ENCODE measurements at regions not wholly inside any gene's neighbourhood (a gene's known extent, or its start where the extent isn't known, plus 50 kb on each side); places are given as distances from the start of the nearest gene placed in this dataset.

- no peak for TF ChIP-seq HNF4G (IDR thresholded peaks at IDR 0.05; ENCODE audit: borderline replicate concordance, low read depth, low read length)
- no peak for TF ChIP-seq HNF4G (CRISPR knock-in tag; IDR thresholded peaks at IDR 0.05; ENCODE audit: borderline replicate concordance, low read depth)
- TF ChIP-seq, protein P1, sequence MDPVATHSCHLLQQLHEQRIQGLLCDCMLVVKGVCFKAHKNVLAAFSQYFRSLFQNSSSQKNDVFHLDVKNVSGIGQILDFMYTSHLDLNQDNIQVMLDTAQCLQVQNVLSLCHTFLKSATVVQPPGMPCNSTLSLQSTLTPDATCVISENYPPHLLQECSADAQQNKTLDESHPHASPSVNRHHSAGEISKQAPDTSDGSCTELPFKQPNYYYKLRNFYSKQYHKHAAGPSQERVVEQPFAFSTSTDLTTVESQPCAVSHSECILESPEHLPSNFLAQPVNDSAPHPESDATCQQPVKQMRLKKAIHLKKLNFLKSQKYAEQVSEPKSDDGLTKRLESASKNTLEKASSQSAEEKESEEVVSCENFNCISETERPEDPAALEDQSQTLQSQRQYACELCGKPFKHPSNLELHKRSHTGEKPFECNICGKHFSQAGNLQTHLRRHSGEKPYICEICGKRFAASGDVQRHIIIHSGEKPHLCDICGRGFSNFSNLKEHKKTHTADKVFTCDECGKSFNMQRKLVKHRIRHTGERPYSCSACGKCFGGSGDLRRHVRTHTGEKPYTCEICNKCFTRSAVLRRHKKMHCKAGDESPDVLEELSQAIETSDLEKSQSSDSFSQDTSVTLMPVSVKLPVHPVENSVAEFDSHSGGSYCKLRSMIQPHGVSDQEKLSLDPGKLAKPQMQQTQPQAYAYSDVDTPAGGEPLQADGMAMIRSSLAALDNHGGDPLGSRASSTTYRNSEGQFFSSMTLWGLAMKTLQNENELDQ (CRISPR knock-in tag; IDR thresholded peaks at IDR 0.05; ENCODE audit: borderline replicate concordance): no peak
- no peak for TF ChIP-seq ZNF274 (CRISPR knock-in tag; IDR thresholded peaks at IDR 0.05)
- TF ChIP-seq CENPX (CRISPR knock-in tag; IDR thresholded peaks at IDR 0.05): no peak
Observed at GRCh38 chr22:23401111-23401909, 178.8 kb downstream of the IGLL1 start.
